ENCODE measurements at regions not wholly inside any gene's neighbourhood (a gene's known extent, or its start where the extent isn't known, plus 50 kb on each side); places are given as distances from the start of the nearest gene placed in this dataset.

DNA sequence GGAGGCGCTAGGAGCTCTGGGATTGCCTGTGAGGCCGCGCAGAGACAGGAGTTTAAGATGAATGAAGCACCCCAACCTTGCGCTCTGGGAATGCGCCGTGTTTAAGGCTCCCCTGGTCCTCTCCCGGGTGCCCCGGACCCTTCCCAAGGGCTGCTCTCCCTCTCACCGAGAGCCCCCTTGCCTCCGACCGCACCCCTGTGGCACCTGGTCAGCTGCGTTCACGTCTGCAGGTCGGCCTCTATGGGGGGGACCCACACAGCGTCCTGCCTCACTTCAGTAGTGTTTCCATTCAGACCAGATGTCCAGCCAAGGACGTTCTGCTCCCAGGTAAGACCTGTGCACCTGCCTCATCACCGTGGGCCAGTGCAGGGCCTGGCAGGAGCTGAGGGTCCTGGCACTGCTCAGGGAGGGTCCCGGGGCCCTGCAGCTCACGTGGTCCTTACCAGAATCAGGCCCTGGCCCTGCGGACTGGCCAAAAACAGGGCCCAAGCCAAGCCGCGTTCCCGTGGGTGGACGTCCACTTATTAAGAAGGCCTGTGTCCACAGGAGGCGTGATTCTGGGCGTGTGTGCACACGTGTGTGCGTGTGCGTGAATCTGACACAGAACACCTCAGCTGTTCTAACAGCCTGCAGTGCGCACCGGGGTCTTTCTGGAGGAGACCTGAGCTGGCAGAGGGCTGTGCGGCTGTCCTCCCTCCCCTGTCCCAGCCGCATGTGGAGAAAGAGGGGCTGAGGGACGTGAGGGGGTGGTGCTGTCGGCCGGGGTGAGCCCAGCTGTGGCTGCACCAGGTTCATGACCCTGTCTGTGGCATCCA lies 79.9 kb upstream of the BHLHE23 start:
- DNase-seq (ENCODE audit: low read depth): no peak

DNA sequence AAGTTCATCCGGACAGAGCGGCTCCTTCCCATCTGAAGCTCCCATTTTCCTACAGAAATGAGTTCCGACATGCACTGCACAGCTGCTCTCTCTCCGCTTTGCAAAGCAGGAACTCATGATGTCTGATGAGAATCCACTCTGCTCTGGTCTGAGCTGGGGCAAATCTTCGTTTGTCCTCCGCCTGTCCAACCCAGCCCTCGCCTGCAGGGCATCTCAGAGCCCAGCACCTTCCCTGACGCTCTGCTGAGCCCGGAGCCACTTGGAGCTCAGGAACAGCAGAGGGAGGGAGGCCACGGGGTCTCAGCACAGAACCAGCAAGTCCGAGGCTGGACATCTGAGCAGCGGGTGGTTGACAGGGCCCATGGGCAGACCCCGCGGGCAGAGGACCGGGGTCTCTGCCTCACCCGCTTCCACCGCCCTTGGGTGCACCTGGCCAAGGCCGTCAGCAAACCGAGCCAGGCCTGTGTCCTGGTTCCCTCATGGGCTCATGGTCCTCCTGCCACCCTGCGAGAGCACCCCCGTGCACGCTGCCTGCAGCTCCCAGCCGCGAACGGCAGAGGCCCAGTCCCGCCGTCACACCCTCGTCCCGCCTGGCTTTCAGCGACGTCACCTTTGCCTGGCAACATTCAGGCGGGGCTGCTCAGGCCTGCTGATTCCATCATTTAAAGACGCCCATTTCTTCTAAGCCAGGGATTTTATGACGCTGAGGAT lies 78.5 kb upstream of the BHLHE23 start:
- DNase-seq (ENCODE audit: low read depth): no peak

DNA sequence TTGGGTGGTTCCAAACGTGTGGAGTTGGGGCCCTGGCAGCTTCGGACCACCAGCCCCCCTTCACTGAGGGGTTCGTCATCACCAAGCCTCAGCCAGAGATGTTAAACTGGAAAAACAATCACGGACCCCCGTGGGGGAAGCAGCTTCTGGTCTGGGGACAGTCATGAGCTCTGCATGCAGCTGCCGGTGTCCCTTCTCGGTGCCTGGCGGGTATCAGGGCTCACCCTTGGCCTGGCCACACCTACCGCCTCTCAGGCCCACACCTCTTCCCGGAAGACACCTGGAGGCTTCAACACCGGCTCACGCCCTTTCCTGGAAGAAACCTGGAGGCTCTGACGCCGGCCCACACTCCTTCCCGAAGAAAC lies 77.8 kb upstream of the BHLHE23 start:
- DNase-seq (ENCODE audit: low read depth): no peak

DNA sequence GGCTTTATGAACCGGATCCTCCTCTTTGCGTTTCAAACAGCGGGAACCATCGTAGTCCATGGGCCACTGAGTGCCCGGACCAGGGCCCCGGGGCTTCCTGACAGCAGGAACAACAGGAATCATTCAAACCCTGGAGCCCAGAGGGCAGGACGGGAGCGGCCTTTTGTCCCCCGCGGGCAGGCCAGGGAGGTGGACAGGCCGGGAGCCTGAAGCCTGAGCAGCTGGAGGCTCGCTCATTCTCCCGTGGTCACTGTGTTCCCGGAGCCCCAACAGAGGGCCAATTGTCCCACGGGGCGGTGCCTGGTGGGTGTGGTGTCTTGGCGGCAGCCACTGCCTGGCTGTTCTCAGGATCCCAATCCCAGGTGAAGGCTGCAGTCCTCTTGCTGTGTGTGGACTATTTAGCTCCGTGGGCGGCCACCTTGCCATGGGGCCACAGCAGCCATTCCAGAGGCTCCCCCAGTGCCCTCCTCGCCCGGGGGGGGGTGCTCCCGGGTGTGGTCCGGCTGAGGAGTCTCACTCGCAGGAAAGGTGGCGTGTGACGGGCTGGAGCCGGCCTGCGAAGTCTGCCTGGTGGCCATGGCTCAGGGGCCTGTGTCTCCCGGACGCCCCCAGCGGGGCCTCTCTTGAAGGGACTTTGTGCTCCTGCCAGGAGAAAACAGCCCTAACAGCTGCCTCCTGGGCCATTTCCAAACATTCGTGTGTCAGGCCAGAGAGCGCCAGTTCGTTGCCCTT lies 77.2 kb upstream of the BHLHE23 start:
- no peak for DNase-seq (ENCODE audit: low read depth)

DNA sequence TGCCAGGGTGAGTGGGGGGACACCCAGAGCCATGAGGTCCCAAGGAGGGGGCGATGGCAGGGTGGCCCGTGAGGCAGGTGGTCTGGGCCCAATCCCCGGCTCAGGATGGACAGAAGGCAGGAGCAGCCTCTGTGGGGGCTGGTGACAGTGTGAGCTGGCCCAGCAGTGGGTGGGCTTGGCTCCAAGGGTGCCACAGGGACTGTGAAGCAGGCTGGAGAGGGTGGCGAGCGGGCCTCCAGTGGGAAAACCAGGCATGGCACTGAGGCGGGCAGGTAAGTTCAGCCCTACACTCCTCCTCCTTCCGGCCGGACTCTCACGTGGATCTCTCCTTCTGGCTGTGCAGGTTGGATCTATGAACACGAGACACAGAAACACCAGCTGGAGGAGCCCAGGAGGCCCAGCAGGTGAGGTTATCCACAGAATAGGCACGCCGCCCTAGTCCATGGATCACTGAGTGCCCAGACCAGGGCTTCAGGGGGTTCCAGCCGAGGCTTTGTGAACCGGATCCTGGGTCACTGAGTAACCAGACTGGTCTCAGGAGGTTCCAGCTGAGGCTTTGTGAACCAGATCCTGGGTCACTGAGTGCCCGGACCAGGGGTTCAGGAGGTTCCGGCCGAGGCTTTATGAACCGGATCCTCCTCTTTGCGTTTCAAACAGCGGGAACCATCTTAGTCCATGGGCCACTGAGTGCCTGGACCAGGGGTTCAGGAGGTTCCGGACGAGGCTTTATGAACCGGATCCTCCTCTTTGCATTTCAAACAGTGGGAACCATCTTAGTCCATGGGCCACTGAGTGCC lies 76.4 kb upstream of the BHLHE23 start:
- no peak for DNase-seq (ENCODE audit: low read depth)

DNA sequence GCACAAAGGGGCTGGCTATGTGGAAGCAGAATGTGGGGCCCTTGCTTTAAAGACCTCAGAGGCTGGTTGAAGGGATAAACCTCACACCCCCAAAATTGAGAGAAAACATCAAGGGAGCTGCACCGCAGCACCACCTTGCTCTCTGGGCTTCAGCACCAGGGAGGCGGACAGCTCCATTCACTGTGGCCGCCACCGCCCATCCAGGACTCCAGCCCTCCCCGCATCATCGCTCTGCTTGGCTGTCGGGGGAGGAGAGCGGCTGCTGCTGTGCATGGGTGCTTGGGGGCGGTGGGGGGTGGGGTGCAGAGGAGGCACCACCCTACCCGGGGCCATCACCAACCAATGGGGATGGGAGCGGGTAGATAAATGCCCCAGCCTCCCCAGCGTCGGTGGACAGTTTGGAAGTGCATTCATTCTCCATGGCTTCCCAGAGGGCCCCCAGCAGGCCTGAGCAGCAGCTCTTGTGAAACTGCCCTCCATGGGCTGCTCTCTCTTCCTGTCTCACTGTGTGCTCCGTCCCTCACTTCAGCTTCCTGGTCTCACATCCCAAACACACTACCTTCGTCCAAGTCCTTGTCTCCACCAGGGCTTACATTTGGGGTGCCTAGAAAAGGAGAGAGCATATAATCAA lies 75.7 kb upstream of the BHLHE23 start:
- DNase-seq (ENCODE audit: low read depth): no peak

DNA sequence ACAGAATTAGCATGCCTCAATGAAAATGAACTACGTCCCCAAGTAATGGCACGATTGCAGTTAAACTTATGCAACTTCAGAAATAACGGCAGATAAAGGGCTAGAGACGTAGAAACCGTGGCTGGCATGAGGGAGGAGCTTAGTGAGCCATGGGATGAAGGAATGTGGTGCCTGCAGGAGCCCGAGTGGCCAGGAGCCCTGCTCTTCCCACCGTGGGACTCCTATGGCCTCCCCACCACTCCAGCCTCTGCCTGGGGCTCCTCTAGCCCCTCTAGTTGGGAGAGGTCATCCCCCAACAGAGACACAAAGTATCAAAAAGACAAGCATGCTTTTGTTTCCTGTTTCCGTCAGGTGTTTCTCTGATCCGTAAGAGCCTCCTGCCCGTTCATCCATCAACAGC lies 75.1 kb upstream of the BHLHE23 start:
- DNase-seq (ENCODE audit: low read depth): no peak

DNA sequence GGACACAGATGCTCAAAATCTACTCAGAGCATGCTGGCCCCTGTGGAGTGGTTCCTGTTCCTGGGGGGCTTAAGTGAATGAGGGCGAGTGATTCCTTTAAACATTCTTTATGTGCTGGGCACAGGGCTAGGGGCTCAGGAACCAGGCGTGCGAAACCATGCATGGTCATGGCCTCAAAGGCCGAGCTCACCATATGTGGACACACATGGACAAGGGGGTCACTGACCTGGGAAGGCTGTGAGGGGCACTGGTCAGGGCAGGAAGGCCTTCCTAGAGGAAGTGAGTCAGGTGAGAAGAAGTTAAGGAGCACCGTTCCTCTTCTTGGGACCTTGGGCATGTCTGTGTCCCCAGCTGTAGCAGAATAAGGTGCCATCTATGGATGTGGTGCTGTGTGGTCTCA lies 74.6 kb upstream of the BHLHE23 start:
- DNase-seq (ENCODE audit: low read depth): no peak

DNA sequence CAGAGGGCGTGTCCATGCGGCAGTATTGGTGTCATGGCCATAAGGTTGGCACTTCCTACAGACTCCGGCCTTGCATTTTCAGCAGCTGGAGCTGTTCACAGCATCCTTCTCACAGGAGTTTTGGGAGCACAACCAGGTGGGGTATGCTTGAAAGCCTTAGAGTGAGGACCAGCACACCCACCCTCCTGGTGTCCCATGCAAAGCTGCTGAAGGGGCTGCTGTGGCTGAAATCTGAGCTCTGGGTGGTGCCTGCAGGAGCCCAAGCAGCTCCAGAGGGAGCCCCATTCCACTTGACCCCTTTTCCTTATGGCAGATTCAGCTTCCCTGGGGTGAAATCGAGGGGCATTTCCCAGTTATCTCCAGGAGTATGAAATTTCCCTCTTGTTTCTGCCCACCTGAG lies 74.0 kb upstream of the BHLHE23 start:
- no peak for DNase-seq (ENCODE audit: low read depth)

DNA sequence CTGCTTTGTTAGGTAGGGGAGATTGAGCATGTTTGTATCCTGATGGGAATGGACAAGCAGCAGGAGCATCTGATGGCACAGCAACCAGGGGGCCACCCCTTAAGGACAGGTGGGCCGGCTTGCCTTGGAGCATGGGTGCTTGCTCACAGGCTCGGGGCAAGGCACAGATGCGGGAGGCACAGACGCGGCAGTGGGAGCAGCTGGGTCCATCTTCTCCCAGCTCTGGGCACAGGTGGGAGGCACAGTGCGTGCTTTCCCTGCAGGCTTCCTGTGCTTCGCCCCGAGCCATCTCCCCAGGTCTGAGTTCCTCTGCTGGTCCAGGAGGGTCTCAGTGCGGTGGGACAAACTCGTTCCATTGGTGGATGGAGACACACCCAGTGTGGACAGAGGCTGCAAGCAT lies 73.6 kb upstream of the BHLHE23 start:
- no peak for DNase-seq (ENCODE audit: low read depth)

DNA sequence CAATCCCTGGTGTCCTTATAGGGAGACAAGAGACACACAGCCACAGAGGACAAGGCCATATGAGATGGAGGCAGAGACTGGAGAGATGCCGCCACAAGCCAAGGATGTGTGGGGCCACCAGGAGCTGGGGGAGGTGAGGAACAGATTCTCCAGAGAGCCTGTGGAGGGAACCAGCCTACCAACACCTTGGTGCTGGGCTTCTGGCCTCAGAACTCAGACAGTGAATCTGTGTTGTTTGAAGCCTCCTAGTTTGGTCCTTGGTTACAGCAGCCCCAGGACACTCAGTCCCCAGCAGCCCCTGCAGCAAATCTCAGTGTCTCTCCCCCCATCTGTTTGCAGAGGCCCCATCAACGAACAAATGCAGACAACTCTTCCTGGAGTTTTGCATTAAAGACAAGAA lies 73.2 kb upstream of the BHLHE23 start:
- DNase-seq (ENCODE audit: low read depth): no peak

DNA sequence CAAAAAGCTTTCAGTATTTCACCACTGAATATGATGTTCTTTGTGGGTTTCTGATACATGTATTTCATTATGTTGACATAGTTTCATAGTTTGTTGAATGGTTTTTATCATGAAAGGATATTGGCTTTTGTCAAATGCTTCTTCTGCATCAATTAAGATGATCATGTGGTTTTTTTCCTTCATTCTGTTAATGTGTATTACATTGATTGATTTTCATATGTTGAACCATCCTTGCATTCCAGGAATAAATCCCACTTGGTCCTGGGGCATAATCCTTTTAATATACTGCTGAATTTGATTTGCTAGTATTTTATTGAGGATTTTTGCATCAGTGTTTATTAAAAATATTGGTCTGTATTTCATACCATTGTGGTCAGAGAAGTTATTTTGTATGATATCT lies 70.9 kb upstream of the BHLHE23 start:
- DNase-seq (ENCODE audit: low read depth): no peak

DNA sequence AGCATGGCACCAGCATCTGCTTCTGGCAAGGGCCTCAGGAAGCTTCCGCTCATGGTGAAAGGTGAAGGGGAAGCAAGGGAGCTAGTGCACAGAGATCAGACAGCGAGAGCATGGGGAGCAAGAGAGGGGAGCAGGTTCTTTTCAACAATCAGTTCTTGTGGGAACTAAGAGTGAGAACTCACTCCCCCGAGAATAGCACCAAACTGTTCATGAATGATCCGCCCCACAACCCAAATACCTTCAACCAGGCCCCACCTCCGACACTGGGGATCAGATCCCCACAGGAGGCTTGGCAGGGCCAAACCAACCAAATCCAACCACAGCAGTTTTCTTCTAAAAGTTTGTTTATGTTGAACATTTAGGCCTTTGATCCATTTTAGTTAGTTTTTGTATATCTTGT lies 69.7 kb upstream of the BHLHE23 start:
- DNase-seq (ENCODE audit: low read depth): no peak

DNA sequence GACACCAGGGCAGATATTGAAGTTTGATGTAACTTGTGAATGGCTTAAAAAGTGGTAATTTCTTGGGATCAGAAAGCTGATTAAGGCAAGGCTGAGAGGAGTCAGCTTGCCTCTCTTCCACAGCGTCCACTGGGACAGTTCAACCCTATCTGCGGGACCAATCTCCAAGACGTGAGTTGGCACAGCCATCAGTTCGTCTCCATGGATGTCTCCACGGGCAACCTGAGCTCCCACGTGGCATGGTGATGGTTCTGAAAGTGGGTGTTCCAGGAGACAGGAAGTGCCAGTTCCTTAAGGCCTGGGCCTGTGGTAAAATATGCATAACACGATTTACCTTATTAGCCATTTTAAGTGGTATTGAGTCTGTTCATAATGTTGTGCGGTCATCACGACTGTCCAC lies 67.9 kb upstream of the BHLHE23 start:
- no peak for DNase-seq (ENCODE audit: low read depth)

DNA sequence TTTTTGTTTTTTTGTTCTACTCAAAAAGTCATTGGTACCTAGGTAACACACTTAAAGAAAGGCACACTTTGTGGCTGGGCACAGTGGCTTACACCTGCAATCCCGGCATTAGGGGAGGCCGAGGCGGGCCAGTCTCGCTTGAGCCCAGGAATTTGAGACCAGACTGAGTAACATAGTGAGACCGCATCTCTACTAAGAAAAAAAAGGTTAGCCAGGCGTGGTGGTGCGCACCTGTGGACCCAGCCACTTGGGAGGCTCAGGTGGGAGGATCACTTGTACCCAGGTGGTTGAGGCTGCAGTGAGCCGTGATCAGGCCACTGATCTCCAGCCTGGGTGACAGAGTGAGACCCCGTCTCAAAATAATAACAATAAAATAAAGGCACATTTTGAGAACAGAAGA lies 67.4 kb upstream of the BHLHE23 start:
- DNase-seq (ENCODE audit: low read depth): no peak

DNA sequence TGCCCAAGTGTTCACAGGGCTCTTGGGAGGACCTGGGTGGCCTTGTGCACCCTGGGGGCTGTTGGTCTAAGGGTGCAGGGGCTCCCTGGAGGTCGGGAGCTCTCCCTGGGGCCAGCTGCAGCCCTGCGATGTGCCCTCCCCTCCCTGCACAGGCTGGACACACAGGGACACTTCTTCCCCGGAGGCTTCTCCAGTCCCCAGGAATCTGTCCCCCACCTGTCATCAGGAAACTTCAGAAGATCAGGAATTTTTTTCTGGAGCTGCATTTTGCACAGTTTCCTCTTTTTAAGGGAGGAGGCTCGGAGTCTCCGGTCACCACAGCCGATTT lies 66.9 kb upstream of the BHLHE23 start:
- no peak for DNase-seq (ENCODE audit: low read depth)

DNA sequence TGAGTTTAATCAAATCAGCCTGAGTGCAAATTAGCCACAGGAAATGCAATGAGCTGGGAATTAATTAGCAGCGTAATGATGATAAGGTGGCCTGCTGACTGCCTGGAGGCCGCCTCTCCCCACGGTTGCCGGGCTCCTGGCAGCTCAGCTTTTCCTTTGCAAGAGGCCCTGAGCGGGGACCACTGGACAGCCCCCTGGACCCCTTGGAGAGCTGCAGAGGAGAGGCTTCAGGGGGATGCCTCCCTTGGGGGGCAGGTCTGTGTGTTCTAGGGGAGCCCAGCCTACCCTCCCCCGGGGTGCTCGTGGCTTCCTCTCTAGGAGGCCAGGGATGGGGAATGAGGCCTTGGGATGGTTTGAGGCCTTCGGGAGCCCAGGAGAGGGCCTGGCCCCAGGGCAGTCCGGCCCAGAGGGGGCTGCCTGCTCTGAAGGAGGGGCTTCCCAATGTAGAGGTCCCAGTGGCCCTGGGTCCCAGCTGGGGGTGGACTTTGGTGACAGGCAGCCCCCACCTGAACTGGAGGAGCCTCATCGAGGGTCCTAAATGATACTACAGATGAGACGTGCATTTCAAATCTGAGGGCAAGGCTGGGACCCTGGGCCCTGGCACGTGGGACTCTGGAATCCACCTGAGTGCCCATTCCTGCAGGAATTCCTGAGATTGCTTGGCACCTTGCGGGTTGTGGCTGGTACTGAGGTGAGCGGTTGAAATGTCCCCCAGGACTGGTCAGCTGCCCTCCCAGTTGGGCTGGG lies 66.4 kb upstream of the BHLHE23 start:
- DNase-seq (ENCODE audit: low read depth): no peak

DNA sequence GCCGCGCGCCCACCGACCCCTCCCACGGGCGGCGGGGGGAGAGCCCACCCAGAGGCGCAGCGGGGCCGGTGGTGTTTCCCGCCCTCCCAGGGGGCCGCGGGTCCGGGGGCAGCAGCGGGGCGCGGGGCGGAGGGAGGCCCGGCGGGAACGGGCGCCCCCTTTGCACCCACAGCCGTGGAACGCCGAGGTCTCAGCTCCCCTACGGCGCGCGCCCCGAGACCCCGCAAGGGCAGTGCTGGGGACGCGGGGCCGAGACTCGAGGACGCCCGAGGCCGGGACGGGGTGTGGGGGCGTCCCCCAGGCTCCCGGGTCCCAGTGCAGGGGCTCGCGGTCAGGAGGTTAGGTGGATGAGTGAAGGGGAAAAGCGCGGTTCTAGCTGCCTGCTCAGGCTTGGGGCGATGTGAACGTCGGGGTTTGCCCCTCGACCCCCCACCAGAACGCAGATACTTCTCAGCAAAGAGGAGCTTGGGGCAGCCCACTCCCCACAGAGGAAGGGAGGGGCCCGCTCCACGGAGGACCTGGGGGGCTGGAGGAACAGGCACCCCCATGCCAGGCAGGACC lies 65.5 kb upstream of the BHLHE23 start:
- DNase-seq (ENCODE audit: low read depth): no peak

DNA sequence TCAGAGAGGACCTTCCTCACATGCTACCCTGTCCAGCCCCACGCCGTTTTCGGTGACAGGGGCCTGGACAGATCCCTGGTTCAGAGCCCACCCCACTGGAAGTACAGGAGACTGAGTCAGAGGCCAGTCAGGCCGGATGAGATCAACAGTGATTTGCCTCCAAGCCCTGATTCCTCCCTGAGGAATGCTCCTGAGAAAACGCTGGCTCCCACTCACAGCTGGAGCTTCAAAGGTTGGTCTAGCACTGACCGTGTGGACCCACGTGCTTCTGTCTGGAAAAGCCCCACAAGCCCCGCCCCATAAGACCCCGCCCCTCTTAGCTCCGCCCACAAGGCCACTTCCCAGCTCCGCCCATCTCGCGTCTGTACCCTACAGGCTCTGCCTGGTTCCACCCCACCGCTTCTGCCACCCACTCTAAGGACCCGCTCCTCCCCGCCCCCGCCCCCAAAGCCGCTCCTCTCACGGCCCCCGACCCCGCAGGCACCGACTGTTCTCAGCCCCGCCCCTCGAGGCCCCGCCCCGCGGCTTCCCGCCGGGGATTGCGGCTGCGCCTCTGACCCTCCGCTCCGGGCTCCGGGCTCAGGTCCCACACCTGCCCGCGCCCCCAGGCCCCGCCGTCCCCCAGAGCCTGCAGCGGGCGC lies 64.9 kb upstream of the BHLHE23 start:
- no peak for DNase-seq (ENCODE audit: low read depth)

DNA sequence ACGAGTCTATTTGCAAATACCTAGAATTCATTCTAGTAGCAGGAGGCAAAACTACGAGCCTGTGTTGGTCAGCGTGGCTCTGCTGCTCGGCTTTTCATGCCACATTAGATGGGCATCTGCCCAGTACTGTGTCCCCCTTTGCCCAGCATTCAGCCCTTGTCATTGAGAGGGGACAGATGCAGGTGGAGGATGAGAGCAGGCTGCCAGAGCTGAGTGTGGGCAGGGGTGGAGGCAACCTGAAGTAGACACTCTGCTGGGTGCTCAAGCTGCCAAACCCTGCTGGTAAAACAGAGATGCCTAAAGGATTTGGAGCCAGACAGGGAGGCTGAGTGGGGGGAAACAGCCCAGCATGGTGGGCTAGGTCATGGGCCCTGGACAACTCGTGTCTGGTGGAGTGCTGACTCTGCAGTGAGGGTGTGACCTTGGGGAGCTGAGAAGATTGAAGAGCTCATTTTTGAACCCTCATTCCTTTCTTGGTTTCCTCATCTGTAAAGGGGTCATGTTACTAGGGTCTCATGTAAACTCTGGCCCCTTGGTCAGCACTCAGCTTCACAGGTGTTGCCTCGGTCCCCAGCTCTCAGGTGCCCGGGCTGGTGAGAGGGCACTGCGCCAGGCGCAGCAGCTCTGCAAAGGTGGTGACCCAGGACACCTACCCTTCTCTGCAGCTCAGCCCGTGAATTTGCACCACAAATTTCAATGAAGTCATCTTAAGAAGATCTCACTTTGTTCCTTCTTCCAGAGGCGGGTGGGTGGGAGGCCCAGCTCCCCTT lies 64.2 kb upstream of the BHLHE23 start:
- no peak for DNase-seq (ENCODE audit: low read depth)
